Fibroblast of peridontal ligament (primary cell): ENCODE measurements at regions not wholly inside any gene's neighbourhood (a gene's known extent, or its start where the extent isn't known, plus 50 kb on each side); places are given as distances from the start of the nearest gene placed in this dataset.
"Not testable (repeated sequence)": the region's sequence is repeated elsewhere in the genome, so short reads cannot be mapped to it uniquely, and the experiment has no call there.

Experiments
- DNase-seq: peaks from one replicate; pipeline ENCODE4 v3.0.0-alpha.2; 2010; ENCODE audit errors: extremely low read depth

GRCh38 chr3:101138817-101139216, 145.6 kb upstream of the ABI3BP start:
- no peak for DNase-seq

GRCh38 chr3:101134331-101134730, 141.1 kb upstream of the ABI3BP start:
- no peak for DNase-seq

- DNase-seq, result peak; percentile 50
These were observed 140.4 kb upstream of the ABI3BP start for GRCh38 chr3:101133652-101134051.

DNA sequence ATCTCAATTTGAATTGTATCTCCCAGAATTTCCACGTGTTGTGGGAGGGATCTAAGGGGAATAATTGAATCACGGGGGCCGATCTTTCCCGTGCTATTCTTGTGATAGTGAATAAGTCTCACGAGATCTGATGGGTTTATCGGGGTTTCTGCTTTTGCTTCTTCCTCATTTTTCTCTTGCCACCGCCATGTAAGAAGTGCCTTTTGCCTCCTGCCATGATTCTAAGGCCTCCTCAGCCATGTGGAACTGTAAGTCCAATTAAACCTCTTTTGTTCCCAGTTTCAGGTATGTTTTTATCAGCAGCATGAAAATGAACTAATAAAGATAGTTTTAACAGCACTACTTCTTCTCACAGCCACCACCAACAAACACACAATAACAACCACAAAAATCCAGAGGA, 140.0 kb upstream of the ABI3BP start:
- not testable (repeated sequence) for DNase-seq

GRCh38 chr3:101131767-101132166, 138.5 kb upstream of the ABI3BP start:
- no peak for DNase-seq

- no peak for DNase-seq
These were observed 135.6 kb upstream of the ABI3BP start for GRCh38 chr3:101128786-101129185.

DNA sequence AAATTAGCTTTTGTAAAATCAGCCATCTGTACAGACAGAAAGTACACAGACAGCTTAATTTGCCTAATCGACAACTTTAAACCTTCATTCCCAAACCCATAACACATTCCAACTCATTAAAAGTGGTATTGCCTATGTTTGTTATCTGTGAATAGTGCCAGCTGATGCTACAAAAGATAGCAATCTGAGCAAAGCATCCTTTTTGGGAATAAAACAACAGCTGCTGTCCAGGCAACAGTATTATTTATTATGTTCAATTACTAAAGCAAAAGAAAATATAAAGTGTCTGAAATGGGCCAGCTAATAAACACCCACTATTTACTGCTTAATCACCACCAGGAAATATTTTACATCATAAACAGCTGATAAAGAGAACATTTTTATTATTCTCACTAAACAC, 134.8 kb upstream of the ABI3BP start:
- no peak for DNase-seq

GRCh38 chr3:101124125-101124524, 130.9 kb upstream of the ABI3BP start:
- DNase-seq, result peak; percentile 17

DNA sequence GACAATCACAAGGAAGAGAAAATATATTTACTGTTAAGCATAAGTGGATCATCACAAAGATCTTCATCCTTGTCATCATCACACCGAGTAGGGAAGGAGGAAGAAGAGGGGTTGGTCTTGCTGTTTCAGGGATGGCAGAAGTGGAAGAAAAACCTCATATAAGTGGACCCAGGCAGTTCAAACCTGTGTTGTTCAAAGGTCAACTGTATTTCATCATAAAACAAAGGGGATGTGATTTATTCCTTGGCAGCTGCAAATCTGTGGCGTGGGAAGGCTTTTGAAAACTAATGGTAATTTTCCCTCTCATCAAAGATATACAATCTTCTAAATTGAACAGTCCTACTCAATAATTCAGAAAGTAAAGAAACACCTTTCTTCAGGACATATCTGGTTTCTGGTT, 129.9 kb upstream of the ABI3BP start:
- no peak for DNase-seq

- no peak for DNase-seq
These were observed 129.5 kb upstream of the ABI3BP start for GRCh38 chr3:101122681-101123080.

GRCh38 chr3:101120039-101120438, 126.8 kb upstream of the ABI3BP start:
- DNase-seq, result no peak

- DNase-seq, result peak; percentile 87
These were observed 126.3 kb upstream of the ABI3BP start for GRCh38 chr3:101119535-101119934.

- no peak for DNase-seq
These were observed 124.8 kb upstream of the ABI3BP start for GRCh38 chr3:101117980-101118379.

- no peak for DNase-seq
These were observed 124.2 kb upstream of the ABI3BP start for GRCh38 chr3:101117465-101117864.

- DNase-seq, result not testable (repeated sequence)
These were observed 117.1 kb upstream of the ABI3BP start for GRCh38 chr3:101110295-101110694.

DNA sequence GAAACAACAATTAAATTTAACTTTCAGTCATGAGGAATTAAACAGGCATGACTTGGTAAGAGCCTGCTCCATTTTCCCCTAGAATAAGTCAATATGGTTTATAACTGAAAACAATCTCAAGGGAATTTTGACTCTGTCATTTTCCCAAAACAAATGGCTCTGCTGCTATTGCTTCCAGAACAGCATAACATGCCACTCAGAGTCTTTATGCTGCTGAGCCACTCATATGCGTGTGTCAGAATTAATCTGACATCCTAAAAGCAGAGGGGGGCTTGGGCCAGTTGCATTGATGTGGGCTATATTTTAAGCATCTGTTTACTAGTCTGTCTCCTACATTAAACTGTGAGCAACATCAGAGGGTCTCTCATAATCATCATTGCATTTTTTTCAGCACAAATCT, 111.1 kb upstream of the ABI3BP start:
- DNase-seq, result no peak

- DNase-seq, result no peak
These were observed 109.6 kb upstream of the ABI3BP start for GRCh38 chr3:101102678-101103296.

- DNase-seq, result no peak
These were observed 107.3 kb upstream of the ABI3BP start for GRCh38 chr3:101100361-101101009.

- DNase-seq, result no peak
These were observed 106.6 kb upstream of the ABI3BP start for GRCh38 chr3:101099791-101100190.

DNA sequence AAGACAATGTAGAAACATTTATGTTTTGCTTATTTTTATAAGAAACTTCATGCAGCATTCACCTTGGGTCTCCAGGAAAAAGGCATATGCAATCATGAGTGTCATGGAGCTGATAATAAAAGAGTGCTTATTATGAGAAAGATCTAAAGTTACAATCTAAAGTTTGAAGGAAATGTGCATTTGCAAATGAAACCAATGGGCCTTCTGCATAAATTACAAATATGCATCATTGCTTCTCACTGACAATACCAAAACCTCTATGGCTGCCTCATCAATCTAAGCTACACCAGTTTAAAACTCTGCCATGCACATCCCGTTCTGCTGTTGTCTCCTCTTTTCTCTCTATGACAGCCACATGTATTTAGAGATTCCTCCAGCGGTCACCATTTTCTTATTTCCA, 103.2 kb upstream of the ABI3BP start:
- no peak for DNase-seq

GRCh38 chr3:101095693-101096430, 102.6 kb upstream of the ABI3BP start:
- peak; percentile 72 for DNase-seq

GRCh38 chr3:101091489-101091888, 98.3 kb upstream of the ABI3BP start:
- no peak for DNase-seq

DNA sequence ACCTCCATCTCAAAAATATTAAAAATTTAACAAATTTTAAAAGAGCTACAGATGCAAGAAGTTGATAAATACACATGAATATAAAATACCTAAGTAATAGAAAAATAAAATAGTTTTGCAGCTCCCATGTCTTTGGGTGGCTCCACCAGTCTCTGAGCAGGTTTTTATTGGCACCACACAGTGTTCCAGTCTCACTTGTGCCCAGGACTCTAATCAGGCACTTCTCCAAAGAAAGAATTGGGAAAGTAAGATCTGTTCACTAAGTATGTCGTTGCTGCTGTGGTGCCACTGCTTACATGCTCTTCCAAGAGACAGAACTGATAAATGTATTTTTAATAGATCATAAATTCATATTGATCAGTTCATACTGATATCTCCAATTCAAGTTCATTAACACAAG, 92.5 kb upstream of the ABI3BP start:
- DNase-seq, result no peak
